Esophagus muscularis mucosa (tissue), 4 donors: ENCODE measurements at regions not wholly inside any gene's neighbourhood (a gene's known extent, or its start where the extent isn't known, plus 50 kb on each side); places are given as distances from the start of the nearest gene placed in this dataset.

Experiments
- DNase-seq: peaks from one replicate; pipeline ENCODE4 v3.0.0-alpha.2; 2017; ENCODE audit errors: extremely low spot score
- H3K27ac ChIP-seq, 4 donors: fragments of 200-600 bp; sonication (generic); replicated peaks in 1 of 4; 1 replicate in 3 of 4; 2 replicates in 1 of 4; pipeline ENCODE4 v1.5.1; 2016 to 2019; ENCODE audit warnings: mild to moderate bottlenecking in 1 of 4
- H3K27me3 ChIP-seq, 4 donors: fragments of 200-600 bp; sonication (generic); one replicate each; pipeline versions ENCODE4 v1.5.1 to v1.6.0; 2016 to 2019
- H3K36me3 ChIP-seq, 4 donors: fragments of 200-600 bp; sonication (generic); one replicate each; pipeline ENCODE4 v1.5.1; 2016 to 2019
- H3K4me1 ChIP-seq, 4 donors: fragments of 200-600 bp; sonication (generic); one replicate each; pipeline ENCODE4 v1.5.1; 2016 to 2019
- H3K4me3 ChIP-seq, 4 donors: fragments of 200-600 bp; sonication (generic); 1 replicate in 2 of 4; 2 replicates in 2 of 4; pipeline ENCODE4 v1.5.1; 2016 to 2019; ENCODE audit warnings: mild to moderate bottlenecking in 4 of 4, moderate library complexity in 1 of 4
- H3K9me3 ChIP-seq, 4 donors: fragments of 200-600 bp; sonication (generic); 1 replicate in 3 of 4; 2 replicates in 1 of 4; pipeline ENCODE4 v1.5.1; 2016 to 2019
- EP300 ChIP-seq: sonication (generic); formaldehyde crosslinking; IDR thresholded peaks from one replicate; pipeline ENCODE4 v1.6.1; 2017; ENCODE audit warnings: antibody characterized with exemption
- POLR2A ChIP-seq: fragments of 450-650 bp; IDR thresholded peaks from one replicate; pipeline ENCODE4 v1.6.1; 2017; ENCODE audit warnings: antibody characterized with exemption, moderate library complexity, mild to moderate bottlenecking, low read depth
- POLR2AphosphoS5 ChIP-seq, 2 donors: sonication (generic); formaldehyde crosslinking; IDR thresholded peaks; one replicate each; pipeline ENCODE4 v1.6.1; 2017; ENCODE audit warnings: antibody characterized with exemption in 2 of 2
- WGBS: methylation state at CpG from one replicate; pipeline ENCODE4 v1.1.5; 2018; 5-methylcytosine and 5-hydroxymethylcytosine counted together
- intact Hi-C: fragments of 100-400 bp; cut with DNase I; formaldehyde crosslinking; loops from one replicate; pipeline ENCODE4 v1.15.1; 2023
- TF ChIP-seq, protein P1 (sequence below), 3 experiments: fragments of 200-600 bp in 2 of 3; fragments of 450-650 bp in 1 of 3; sonication (generic) in 2 of 3; IDR thresholded peaks; one replicate each; pipeline ENCODE4 v1.5.1; 2017 to 2019; ENCODE audit warnings: antibody characterized with exemption in 3 of 3, mild to moderate bottlenecking in 2 of 3, moderate library complexity in 1 of 3

DNA sequence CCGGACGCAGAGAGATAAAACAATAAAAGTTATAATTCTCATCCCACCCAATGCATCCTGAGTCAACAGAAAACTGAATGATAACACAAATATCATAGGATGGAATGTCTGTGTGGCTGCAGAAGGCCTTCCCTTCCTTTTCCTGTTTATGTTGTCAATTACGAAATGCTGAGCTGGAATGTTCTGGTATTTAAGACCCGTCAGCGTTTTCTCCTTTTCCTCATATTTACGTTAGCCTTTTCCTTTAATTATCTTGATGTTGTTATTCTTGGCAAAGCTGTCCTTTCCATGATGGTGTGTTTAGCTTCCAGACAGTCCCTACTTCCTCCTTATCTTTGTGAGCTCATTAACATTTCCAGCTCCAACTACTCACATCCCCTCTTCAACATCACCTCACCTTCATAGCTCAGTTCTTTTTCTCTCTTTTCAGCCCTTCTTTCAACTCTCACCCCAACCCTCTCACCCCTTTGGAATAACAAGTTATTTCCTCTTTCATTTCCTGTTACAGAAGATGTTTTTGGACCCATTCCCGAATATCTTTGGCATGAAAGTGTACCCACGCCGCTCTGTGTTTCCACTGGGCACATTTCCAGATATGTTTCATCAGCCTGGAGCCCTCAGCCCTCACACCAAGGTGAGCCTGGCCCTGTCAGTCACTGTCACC lies 221.6 kb downstream of the NR2F1-AS1 start:
- TF ChIP-seq POLR2AphosphoS5 (IDR thresholded peaks at IDR 0.05) (no peak), POLR2A (no peak), EP300 (no peak)
- TF ChIP-seq, protein P1, sequence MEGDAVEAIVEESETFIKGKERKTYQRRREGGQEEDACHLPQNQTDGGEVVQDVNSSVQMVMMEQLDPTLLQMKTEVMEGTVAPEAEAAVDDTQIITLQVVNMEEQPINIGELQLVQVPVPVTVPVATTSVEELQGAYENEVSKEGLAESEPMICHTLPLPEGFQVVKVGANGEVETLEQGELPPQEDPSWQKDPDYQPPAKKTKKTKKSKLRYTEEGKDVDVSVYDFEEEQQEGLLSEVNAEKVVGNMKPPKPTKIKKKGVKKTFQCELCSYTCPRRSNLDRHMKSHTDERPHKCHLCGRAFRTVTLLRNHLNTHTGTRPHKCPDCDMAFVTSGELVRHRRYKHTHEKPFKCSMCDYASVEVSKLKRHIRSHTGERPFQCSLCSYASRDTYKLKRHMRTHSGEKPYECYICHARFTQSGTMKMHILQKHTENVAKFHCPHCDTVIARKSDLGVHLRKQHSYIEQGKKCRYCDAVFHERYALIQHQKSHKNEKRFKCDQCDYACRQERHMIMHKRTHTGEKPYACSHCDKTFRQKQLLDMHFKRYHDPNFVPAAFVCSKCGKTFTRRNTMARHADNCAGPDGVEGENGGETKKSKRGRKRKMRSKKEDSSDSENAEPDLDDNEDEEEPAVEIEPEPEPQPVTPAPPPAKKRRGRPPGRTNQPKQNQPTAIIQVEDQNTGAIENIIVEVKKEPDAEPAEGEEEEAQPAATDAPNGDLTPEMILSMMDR (IDR thresholded peaks at IDR 0.05) = no peak
- Histone ChIP-seq H3K4me1 (peaks cover 0 to 6% (median 0%) of the 10 kb centered on the region in 4 donors), H3K27ac (no peak overlapping the region), H3K4me3 (no peak overlapping the region), H3K9me3 (no peaks in the 10 kb centered on the region), H3K27me3 (no peaks in the 10 kb centered on the region), H3K36me3 (no peaks in the 10 kb centered on the region)
- 57% methylated on average over 9 of the region's 9 CpGs for WGBS
- DNase-seq = no peak
- intact Hi-C loops = no loop called here

- no peaks in the 10 kb centered on the region for H3K36me3 ChIP-seq
- WGBS = 89% methylated on average over 1 of the region's 1 CpG
- DNase-seq = no peak
- TF ChIP-seq EP300 = no peak
- TF ChIP-seq POLR2A = no peak
- TF ChIP-seq, protein P1 (IDR thresholded peaks at IDR 0.05) = no peak
- no peak for TF ChIP-seq POLR2AphosphoS5 (IDR thresholded peaks at IDR 0.05)
- intact Hi-C loops = no loop called here
- no peak overlapping the region for H3K27ac ChIP-seq
- no peaks in the 10 kb centered on the region for H3K9me3 ChIP-seq
- peaks cover 0 to 6% (median 0%) of the 10 kb centered on the region in 4 donors for H3K4me1 ChIP-seq
- H3K27me3 ChIP-seq = no peaks in the 10 kb centered on the region
- H3K4me3 ChIP-seq = no peak overlapping the region
Measured at GRCh38 chr5:93358176-93358575, 222.8 kb downstream of the NR2F1-AS1 start.

DNA sequence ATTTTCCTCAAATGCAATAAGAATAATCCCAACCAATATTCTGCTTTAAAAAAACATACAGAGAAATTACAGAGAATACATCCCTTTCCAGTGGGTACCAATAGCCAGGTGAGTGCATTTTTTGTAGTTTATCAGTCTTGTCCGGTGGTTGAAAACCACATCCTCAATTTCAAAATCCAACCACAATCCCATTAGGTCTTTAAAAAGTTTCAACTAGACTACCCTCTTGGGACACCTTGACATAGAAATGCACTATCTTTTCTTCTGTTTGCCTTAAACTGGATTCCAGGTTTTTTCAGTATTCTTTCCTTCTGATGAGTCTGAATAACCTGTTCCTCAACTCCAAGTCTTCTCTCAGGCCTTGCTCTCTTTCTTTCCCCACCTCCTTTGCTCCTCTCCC lies 223.3 kb downstream of the NR2F1-AS1 start:
- Histone ChIP-seq H3K27ac (no peak overlapping the region), H3K4me3 (no peak overlapping the region), H3K4me1 (peaks cover 0 to 6% (median 0%) of the 10 kb centered on the region in 4 donors), H3K9me3 (no peaks in the 10 kb centered on the region), H3K27me3 (no peaks in the 10 kb centered on the region), H3K36me3 (no peaks in the 10 kb centered on the region)
- WGBS = 76% methylated on average over 1 of the region's 1 CpG
- intact Hi-C loops = no loop called here
- TF ChIP-seq POLR2AphosphoS5 (IDR thresholded peaks at IDR 0.05) (no peak), EP300 (no peak), POLR2A (no peak)
- TF ChIP-seq, protein P1 (IDR thresholded peaks at IDR 0.05) = no peak
- DNase-seq = no peak

DNA sequence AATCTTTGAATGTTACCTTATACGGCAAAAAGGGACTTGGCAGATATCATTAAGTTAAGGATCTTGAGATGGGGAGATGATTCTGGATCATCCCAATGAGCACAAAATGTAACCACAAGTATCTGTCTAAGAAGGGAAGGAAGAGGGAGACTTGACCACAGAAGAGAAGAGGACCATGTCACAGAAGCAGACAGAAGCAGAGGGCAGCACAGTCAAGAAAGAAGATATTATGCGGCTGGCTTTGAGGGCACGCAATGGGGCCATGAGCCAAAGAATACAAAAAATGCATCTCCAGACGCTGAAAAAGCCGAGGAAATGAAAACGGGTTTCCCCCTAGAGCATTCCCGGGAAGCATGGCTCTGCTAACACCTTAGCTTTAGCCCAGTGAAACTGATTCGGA lies 225.3 kb downstream of the NR2F1-AS1 start:
- peaks cover 0 to 6% (median 0%) of the 10 kb centered on the region in 4 donors for H3K4me1 ChIP-seq
- H3K27ac ChIP-seq = no peak overlapping the region
- no peaks in the 10 kb centered on the region for H3K36me3 ChIP-seq
- DNase-seq = no peak
- H3K9me3 ChIP-seq = no peaks in the 10 kb centered on the region
- 86% methylated on average over 8 of the region's 8 CpGs for WGBS
- TF ChIP-seq, protein P1 (IDR thresholded peaks at IDR 0.05) = no peak
- TF ChIP-seq POLR2A (no peak), POLR2AphosphoS5 (IDR thresholded peaks at IDR 0.05) (no peak), EP300 (no peak)
- no peaks in the 10 kb centered on the region for H3K27me3 ChIP-seq
- H3K4me3 ChIP-seq = no peak overlapping the region
- intact Hi-C loops = no loop called here

DNA sequence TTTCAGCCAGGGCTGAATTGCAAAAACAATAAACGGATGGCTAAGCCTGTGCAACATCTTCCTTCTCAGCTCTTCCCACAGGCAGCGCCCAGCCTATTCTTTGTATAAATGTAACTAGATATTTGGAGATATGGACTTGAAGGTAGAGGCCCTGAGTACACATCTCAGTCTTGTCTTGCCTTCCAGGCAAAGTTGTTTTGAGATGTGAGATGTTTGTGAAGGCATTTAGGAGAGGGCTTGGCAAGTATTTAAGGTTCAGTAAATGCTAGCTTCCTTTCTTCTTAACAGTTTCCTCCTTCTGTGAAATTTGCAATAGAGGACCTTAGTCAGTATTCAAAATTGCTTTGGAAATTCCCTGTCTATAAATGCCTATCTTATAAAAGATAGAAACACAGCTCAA lies 228.8 kb downstream of the NR2F1-AS1 start:
- H3K9me3 ChIP-seq = no peaks in the 10 kb centered on the region
- no peaks in the 10 kb centered on the region for H3K36me3 ChIP-seq
- H3K4me3 ChIP-seq = no peak overlapping the region
- DNase-seq = no peak
- no peaks in the 10 kb centered on the region for H3K27me3 ChIP-seq
- WGBS = 86% methylated on average over 2 of the region's 2 CpGs
- no peak overlapping the region for H3K27ac ChIP-seq
- intact Hi-C loops = no loop called here
- no peak for TF ChIP-seq POLR2A
- no peak for TF ChIP-seq POLR2AphosphoS5 (IDR thresholded peaks at IDR 0.05)
- TF ChIP-seq, protein P1 (IDR thresholded peaks at IDR 0.05) = no peak
- TF ChIP-seq EP300 = no peak
- no peaks in the 10 kb centered on the region for H3K4me1 ChIP-seq
